ENCODE measurements at regions not wholly inside any gene's neighbourhood (a gene's known extent, or its start where the extent isn't known, plus 50 kb on each side); places are given as distances from the start of the nearest gene placed in this dataset.

DNA sequence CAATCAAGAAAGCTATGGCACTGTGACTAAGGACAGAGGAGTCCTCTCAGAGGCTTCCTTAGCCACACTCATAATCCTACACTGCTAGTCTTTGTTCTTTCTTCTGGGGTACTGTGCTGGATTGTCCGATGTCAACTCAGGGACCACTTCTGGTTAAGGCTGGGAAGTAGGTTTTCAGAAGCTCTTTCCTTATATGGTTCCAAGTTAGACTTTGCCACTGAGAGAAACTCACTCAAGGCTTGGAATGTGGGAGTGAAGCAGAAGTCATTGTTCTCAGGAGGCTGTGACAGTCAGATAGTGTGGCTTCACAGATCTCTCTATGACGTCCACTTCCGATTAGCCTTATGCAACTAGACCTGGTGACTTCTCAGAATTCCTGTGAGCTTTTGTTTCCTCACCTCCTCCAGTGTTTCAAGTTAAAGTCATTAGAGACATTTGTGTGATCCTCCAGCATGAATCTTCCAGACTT, 317.3 kb upstream of the F9 start:
- TF ChIP-seq POLR2A (IDR thresholded peaks at IDR 0.05) = no peak
- TF ChIP-seq, protein P1, sequence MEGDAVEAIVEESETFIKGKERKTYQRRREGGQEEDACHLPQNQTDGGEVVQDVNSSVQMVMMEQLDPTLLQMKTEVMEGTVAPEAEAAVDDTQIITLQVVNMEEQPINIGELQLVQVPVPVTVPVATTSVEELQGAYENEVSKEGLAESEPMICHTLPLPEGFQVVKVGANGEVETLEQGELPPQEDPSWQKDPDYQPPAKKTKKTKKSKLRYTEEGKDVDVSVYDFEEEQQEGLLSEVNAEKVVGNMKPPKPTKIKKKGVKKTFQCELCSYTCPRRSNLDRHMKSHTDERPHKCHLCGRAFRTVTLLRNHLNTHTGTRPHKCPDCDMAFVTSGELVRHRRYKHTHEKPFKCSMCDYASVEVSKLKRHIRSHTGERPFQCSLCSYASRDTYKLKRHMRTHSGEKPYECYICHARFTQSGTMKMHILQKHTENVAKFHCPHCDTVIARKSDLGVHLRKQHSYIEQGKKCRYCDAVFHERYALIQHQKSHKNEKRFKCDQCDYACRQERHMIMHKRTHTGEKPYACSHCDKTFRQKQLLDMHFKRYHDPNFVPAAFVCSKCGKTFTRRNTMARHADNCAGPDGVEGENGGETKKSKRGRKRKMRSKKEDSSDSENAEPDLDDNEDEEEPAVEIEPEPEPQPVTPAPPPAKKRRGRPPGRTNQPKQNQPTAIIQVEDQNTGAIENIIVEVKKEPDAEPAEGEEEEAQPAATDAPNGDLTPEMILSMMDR (IDR thresholded peaks at IDR 0.05) = no peak

Data from esophagus squamous epithelium (tissue), 4 donors.